Lung (tissue), 11 donors: ENCODE measurements at regions not wholly inside any gene's neighbourhood (a gene's known extent, or its start where the extent isn't known, plus 50 kb on each side); places are given as distances from the start of the nearest gene placed in this dataset.
A peak's percentile ranks its signal among the peaks of the same experiment; 100 is the strongest.

ENCODE experiments used
- ATAC-seq: fragments of 200-7000 bp; cut with Tn5 transposase; one replicate; pipeline ENCODE4 v1.9.1; 2020; ENCODE audit warnings: moderate number of reproducible peaks; ENCODE audit not compliant: insufficient read depth, low FRiP score
- DNase-seq, 3 donors: peaks; one replicate each; pipeline ENCODE4 v3.0.0-alpha.2; 2013 to 2017
- H3K27ac ChIP-seq, 2 donors: one replicate each; pipeline ENCODE4 v1.5.1; 2013; ENCODE audit warnings: mild to moderate bottlenecking in 2 of 2, moderate library complexity in 2 of 2, control low read depth in 1 of 2, inconsistent platforms in 1 of 2, low read depth in 1 of 2, low read length in 1 of 2
- H3K27me3 ChIP-seq, 3 donors: one replicate each; pipeline ENCODE4 v1.5.1; 2013; ENCODE audit warnings: low read length in 2 of 3; ENCODE audit not compliant: control insufficient read depth in 3 of 3, insufficient read depth in 3 of 3
- H3K36me3 ChIP-seq, 4 donors: one replicate each; pipeline ENCODE4 v1.5.1; 2013; ENCODE audit warnings: low read length in 4 of 4, mild to moderate bottlenecking in 1 of 4, moderate library complexity in 1 of 4; ENCODE audit not compliant: control insufficient read depth in 4 of 4, insufficient read depth in 4 of 4
- H3K4me1 ChIP-seq, 5 donors: one replicate each; pipeline ENCODE4 v1.5.1; 2013; ENCODE audit warnings: low read length in 5 of 5, mild to moderate bottlenecking in 2 of 5, moderate library complexity in 1 of 5; ENCODE audit not compliant: control insufficient read depth in 5 of 5, insufficient read depth in 5 of 5
- H3K4me3 ChIP-seq: one replicate; pipeline ENCODE4 v1.5.1; 2013; ENCODE audit warnings: mild to moderate bottlenecking, control low read depth, moderate library complexity
- H3K9ac ChIP-seq, 2 donors: one replicate each; pipeline ENCODE4 v1.5.1; 2013; ENCODE audit warnings: low read length in 2 of 2, control low read depth in 1 of 2; ENCODE audit not compliant: insufficient read depth in 1 of 2
- H3K9me3 ChIP-seq, 4 donors: one replicate each; pipeline ENCODE4 v1.5.1; 2013; ENCODE audit warnings: low read length in 3 of 4, mild to moderate bottlenecking in 1 of 4, moderate library complexity in 1 of 4; ENCODE audit not compliant: control insufficient read depth in 4 of 4, insufficient read depth in 3 of 4
- CTCF ChIP-seq: IDR thresholded peaks from 2 replicates; pipeline ENCODE4 v1.5.1; 2012; ENCODE audit warnings: mild to moderate bottlenecking; ENCODE audit errors: control extremely low read depth, extremely low read depth
- WGBS, 2 donors: extraction: QIAGEN DNeasy Blood & Tissue Kit; methylation state at CpG; one replicate each; pipeline ENCODE4 v1.1.7; 2013; 5-methylcytosine and 5-hydroxymethylcytosine counted together
- donor health status: control.
- donor health status: control.
- donor health status: Bipolar disorder and iron deficiency.
- donor health status: healthy.
- donor health status: DM: yes; HTN: yes; CAD: no.

- ATAC-seq (no peak), DNase-seq (no peak)
- no peak overlapping the region for H3K9ac ChIP-seq
- TF ChIP-seq CTCF: no peak
- H3K27ac ChIP-seq: no peak overlapping the region
- H3K4me3 ChIP-seq: no peak overlapping the region
- H3K9me3 ChIP-seq: no peaks in the 10 kb centered on the region
- no peaks in the 10 kb centered on the region for H3K36me3 ChIP-seq
- WGBS, 2 donors: 91 to 99% methylated on average over 4 of the region's 4 CpGs
- H3K4me1 ChIP-seq: no peaks in the 10 kb centered on the region
- H3K27me3 ChIP-seq: no peaks in the 10 kb centered on the region
These were observed 102.8 kb downstream of the IL12A start for GRCh38 chr3:160091441-160091840.

DNA sequence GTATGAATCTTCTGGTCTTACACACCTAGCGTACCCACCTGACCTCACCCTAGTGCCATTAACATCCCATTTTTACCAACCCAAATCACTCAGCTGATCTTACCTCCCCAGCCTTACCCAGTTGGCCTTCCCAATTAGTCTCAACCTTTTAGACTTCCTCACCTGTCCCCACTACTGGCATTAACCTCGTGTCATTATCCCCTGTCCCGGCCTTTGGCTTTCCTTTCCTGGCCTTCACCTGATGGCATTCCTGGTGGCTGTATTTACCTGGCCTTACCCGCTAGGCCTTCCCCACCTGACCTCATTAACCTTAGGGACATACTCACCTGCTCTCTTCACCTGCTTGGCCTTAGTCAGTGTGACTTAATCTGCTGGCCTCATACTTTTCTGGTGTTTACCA is 104.1 kb downstream of the IL12A start:
- Histone ChIP-seq H3K36me3 (no peaks in the 10 kb centered on the region), H3K9me3 (no peaks in the 10 kb centered on the region), H3K4me3 (no peak overlapping the region), H3K27me3 (no peaks in the 10 kb centered on the region), H3K4me1 (no peaks in the 10 kb centered on the region), H3K27ac (no peak overlapping the region), H3K9ac (no peak overlapping the region)
- ATAC-seq: no peak
- no peak for TF ChIP-seq CTCF
- 97 to 98% methylated on average over 4 of the region's 4 CpGs for WGBS, 2 donors
- no peak for DNase-seq

GRCh38 chr3:160094562-160094961 is 105.9 kb downstream of the IL12A start:
- H3K27ac ChIP-seq: no peak overlapping the region
- no peak for DNase-seq
- WGBS, 2 donors: 94 to 99% methylated on average over 4 of the region's 4 CpGs
- no peaks in the 10 kb centered on the region for H3K4me1 ChIP-seq
- no peak overlapping the region for H3K9ac ChIP-seq
- H3K36me3 ChIP-seq: no peaks in the 10 kb centered on the region
- H3K9me3 ChIP-seq: no peaks in the 10 kb centered on the region
- no peak overlapping the region for H3K4me3 ChIP-seq
- no peak for TF ChIP-seq CTCF
- no peaks in the 10 kb centered on the region for H3K27me3 ChIP-seq
- no peak for ATAC-seq

- no peaks in the 10 kb centered on the region for H3K36me3 ChIP-seq
- no peak for TF ChIP-seq CTCF
- H3K4me3 ChIP-seq: no peak overlapping the region
- peak in 1 of 3 donors; percentile 34 for DNase-seq
- peak overlapping the region in 1 of 2 donors; percentile 20 for H3K27ac ChIP-seq
- H3K4me1 ChIP-seq: no peaks in the 10 kb centered on the region
- H3K9me3 ChIP-seq: no peaks in the 10 kb centered on the region
- ATAC-seq: no peak
- H3K27me3 ChIP-seq: no peaks in the 10 kb centered on the region
- H3K9ac ChIP-seq: no peak overlapping the region
- 80 to 93% methylated on average over 11 of the region's 11 CpGs for WGBS, 2 donors
These were observed 108.8 kb downstream of the IL12A start for GRCh38 chr3:160097478-160097877.
